Type B pancreatic cell (in vitro differentiated cells): ENCODE measurements at regions not wholly inside any gene's neighbourhood (a gene's known extent, or its start where the extent isn't known, plus 50 kb on each side); places are given as distances from the start of the nearest gene placed in this dataset.

Source experiments
- DNase-seq: peaks from one replicate; pipeline ENCODE4 v3.0.0; 2021; ENCODE audit warnings: mixed read lengths; ENCODE audit not compliant: unreplicated experiment; ENCODE audit errors: extremely low spot score
- H3K27ac Mint-ChIP-seq: 2 replicates; pipeline ENCODE4 v1.8.0; 2021; ENCODE audit warnings: mild to moderate bottlenecking, mixed read lengths
- H3K27me3 Mint-ChIP-seq: 2 replicates; pipeline ENCODE4 v1.8.0; 2021; ENCODE audit warnings: mixed read lengths
- H3K36me3 Mint-ChIP-seq: 2 replicates; pipeline ENCODE4 v1.8.0; 2021; ENCODE audit warnings: mixed read lengths
- H3K4me1 Mint-ChIP-seq: one replicate; pipeline ENCODE4 v1.8.0; 2021; ENCODE audit warnings: mixed read lengths; ENCODE audit not compliant: unreplicated experiment
- H3K4me3 Mint-ChIP-seq: 2 replicates; pipeline ENCODE4 v1.8.0; 2021; ENCODE audit warnings: mild to moderate bottlenecking, mixed read lengths
- H3K9me3 Mint-ChIP-seq: 2 replicates; pipeline ENCODE4 v1.8.0; 2021; ENCODE audit warnings: mixed read lengths
- TF ChIP-seq, protein P1 (sequence below): fragments of 200-600 bp; sonication (generic); conservative IDR thresholded peaks from 2 replicates; pipeline ENCODE4 v1.5.0; 2021; ENCODE audit warnings: antibody characterized with exemption, mild to moderate bottlenecking

DNA sequence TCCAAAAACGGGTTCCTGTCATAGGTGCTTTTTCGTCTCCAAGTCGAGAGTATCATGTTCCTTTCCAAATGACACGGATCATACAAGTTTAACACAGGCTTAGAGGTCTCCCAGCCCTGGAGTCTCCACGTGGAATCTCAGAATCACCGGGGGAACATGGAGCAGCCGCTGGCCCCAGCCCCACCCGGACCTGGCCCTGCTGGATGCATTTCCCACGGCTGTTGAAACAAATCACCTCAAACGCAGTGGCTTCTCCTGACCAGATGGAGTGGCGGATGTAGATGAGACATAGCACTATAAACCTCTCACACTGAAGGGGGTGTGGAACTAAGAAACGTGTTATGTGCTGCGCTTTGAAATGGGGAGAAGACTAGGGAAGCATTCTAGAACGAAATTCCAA, 70.0 kb upstream of the FRMD1 start:
- Mint-ChIP-seq H3K4me1 (peaks cover 40% of the 10 kb centered on the region), H3K4me3 (no peak overlapping the region), H3K36me3 (no peaks in the 10 kb centered on the region), H3K9me3 (no peaks in the 10 kb centered on the region), H3K27ac (no peak overlapping the region), H3K27me3 (no peaks in the 10 kb centered on the region)
- DNase-seq = peak; percentile 47
- TF ChIP-seq, protein P1, sequence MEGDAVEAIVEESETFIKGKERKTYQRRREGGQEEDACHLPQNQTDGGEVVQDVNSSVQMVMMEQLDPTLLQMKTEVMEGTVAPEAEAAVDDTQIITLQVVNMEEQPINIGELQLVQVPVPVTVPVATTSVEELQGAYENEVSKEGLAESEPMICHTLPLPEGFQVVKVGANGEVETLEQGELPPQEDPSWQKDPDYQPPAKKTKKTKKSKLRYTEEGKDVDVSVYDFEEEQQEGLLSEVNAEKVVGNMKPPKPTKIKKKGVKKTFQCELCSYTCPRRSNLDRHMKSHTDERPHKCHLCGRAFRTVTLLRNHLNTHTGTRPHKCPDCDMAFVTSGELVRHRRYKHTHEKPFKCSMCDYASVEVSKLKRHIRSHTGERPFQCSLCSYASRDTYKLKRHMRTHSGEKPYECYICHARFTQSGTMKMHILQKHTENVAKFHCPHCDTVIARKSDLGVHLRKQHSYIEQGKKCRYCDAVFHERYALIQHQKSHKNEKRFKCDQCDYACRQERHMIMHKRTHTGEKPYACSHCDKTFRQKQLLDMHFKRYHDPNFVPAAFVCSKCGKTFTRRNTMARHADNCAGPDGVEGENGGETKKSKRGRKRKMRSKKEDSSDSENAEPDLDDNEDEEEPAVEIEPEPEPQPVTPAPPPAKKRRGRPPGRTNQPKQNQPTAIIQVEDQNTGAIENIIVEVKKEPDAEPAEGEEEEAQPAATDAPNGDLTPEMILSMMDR = no peak

GRCh38 chr6:168148231-168148849, 69.3 kb upstream of the FRMD1 start:
- Mint-ChIP-seq H3K9me3 (no peaks in the 10 kb centered on the region), H3K27ac (no peak overlapping the region), H3K4me3 (no peak overlapping the region), H3K36me3 (no peaks in the 10 kb centered on the region), H3K4me1 (peaks cover 40% of the 10 kb centered on the region), H3K27me3 (no peaks in the 10 kb centered on the region)
- TF ChIP-seq, protein P1 = no peak
- DNase-seq = no peak

GRCh38 chr6:168147205-168147738, 68.3 kb upstream of the FRMD1 start:
- Mint-ChIP-seq H3K9me3 (no peaks in the 10 kb centered on the region), H3K27me3 (no peaks in the 10 kb centered on the region), H3K4me1 (peaks cover 32% of the 10 kb centered on the region), H3K4me3 (peak overlapping the region; percentile 50), H3K27ac (no peak overlapping the region), H3K36me3 (no peaks in the 10 kb centered on the region)
- peak; percentile 36 for DNase-seq
- TF ChIP-seq, protein P1 = no peak

GRCh38 chr6:168145747-168146596, 67.0 kb upstream of the FRMD1 start:
- H3K27ac Mint-ChIP-seq = no peak overlapping the region
- H3K9me3 Mint-ChIP-seq = no peaks in the 10 kb centered on the region
- H3K36me3 Mint-ChIP-seq = no peaks in the 10 kb centered on the region
- H3K27me3 Mint-ChIP-seq = no peaks in the 10 kb centered on the region
- DNase-seq = peak; percentile 49
- TF ChIP-seq, protein P1 = no peak
- peaks cover 28% of the 10 kb centered on the region for H3K4me1 Mint-ChIP-seq
- no peak overlapping the region for H3K4me3 Mint-ChIP-seq

DNA sequence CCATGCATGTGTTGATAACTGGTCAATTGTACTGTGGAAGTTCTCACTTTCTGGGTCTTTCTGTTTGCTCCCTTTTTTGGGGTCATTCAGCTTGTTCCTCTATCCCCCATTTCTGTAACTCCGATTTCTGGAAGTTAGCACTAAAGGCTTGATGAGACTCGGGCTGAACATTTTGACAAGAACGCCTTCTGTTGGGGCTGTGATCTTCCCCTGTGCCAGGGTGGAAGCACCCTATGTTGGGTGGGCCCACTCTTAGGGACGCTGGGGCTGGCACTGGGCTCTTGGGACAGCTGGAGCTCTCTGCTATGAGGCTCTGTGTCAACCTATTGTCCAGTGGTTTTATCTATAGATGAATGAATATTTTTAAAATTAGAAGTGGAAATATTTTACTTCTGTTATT, 60.1 kb upstream of the FRMD1 start:
- no peak for DNase-seq

More for the DNA sequence above, 60.1 kb upstream of the FRMD1 start:
- H3K36me3 Mint-ChIP-seq = no peaks in the 10 kb centered on the region
- no peaks in the 10 kb centered on the region for H3K27me3 Mint-ChIP-seq
- no peak overlapping the region for H3K4me3 Mint-ChIP-seq
- H3K27ac Mint-ChIP-seq = no peak overlapping the region
- peaks cover 9% of the 10 kb centered on the region for H3K4me1 Mint-ChIP-seq
- TF ChIP-seq, protein P1 = no peak
- peaks cover 5% of the 10 kb centered on the region for H3K9me3 Mint-ChIP-seq
